CD14-positive monocyte (primary cell): ENCODE measurements at regions not wholly inside any gene's neighbourhood (a gene's known extent, or its start where the extent isn't known, plus 50 kb on each side); places are given as distances from the start of the nearest gene placed in this dataset.

Experiments used
- DNase-seq, 3 donors: peaks; one replicate each; pipeline ENCODE4 v3.0.0-alpha.2; 2011 to 2022
- H2AFZ ChIP-seq: 2 replicates; pipeline ENCODE4 v1.6.0; 2012; ENCODE audit warnings: mild to moderate bottlenecking, low read depth, low read length, inconsistent platforms; ENCODE audit not compliant: insufficient read depth, poor library complexity, severe bottlenecking
- H3K27ac ChIP-seq, 2 donors: 1 replicate in 1 of 2; 2 replicates in 1 of 2; pipeline ENCODE4 v1.5.1; 2012 to 2013; ENCODE audit warnings: low read length in 2 of 2, control low read depth in 1 of 2, inconsistent platforms in 1 of 2, low read depth in 1 of 2, mild to moderate bottlenecking in 1 of 2
- H3K27me3 ChIP-seq, 2 donors: one replicate each; pipeline versions ENCODE4 v1.6.0 to v1.6.1; 2011 to 2013; ENCODE audit warnings: low read length in 2 of 2; ENCODE audit not compliant: control insufficient read depth in 2 of 2, insufficient read depth in 2 of 2
- H3K36me3 ChIP-seq, 2 donors: replicated peaks in 1 of 2; 1 replicate in 1 of 2; 2 replicates in 1 of 2; pipeline versions ENCODE4 v1.5.1 to v1.6.1; 2012 to 2013; ENCODE audit warnings: low read length in 2 of 2, control low read depth in 1 of 2, inconsistent platforms in 1 of 2, mild to moderate bottlenecking in 1 of 2; ENCODE audit not compliant: insufficient read depth in 2 of 2, control insufficient read depth in 1 of 2
- H3K4me1 ChIP-seq, 2 donors: 1 replicate in 1 of 2; 2 replicates in 1 of 2; pipeline versions ENCODE4 v1.5.1 to v1.6.1; 2012 to 2013; ENCODE audit warnings: low read length in 2 of 2, control low read depth in 1 of 2, inconsistent platforms in 1 of 2, mild to moderate bottlenecking in 1 of 2, moderate library complexity in 1 of 2; ENCODE audit not compliant: insufficient read depth in 2 of 2, control insufficient read depth in 1 of 2
- H3K4me2 ChIP-seq: replicated peaks from 2 replicates; pipeline ENCODE3; 2012; ENCODE audit warnings: low read length, moderate library complexity, mild to moderate bottlenecking; ENCODE audit not compliant: poor library complexity, severe bottlenecking; ENCODE audit errors: extremely low read depth
- H3K4me3 ChIP-seq, 3 experiments: fragments of 200-600 bp in 1 of 3; sonication (generic) in 1 of 3; replicated peaks in 1 of 3; 1 replicate in 2 of 3; 2 replicates in 1 of 3; pipeline ENCODE4 v1.5.1; 2011 to 2013; ENCODE audit warnings: low read length in 3 of 3, mild to moderate bottlenecking in 3 of 3, control low read depth in 2 of 3, low read depth in 2 of 3, inconsistent platforms in 1 of 3, moderate library complexity in 1 of 3
- H3K79me2 ChIP-seq: 2 replicates; pipeline ENCODE4 v1.6.0; 2012; ENCODE audit warnings: mild to moderate bottlenecking, control low read depth, inconsistent platforms, low read length, moderate library complexity; ENCODE audit not compliant: insufficient read depth
- H3K9ac ChIP-seq: 2 replicates; pipeline ENCODE4 v1.6.0; 2017; ENCODE audit warnings: low read length, mild to moderate bottlenecking; ENCODE audit not compliant: insufficient read depth, poor library complexity, severe bottlenecking
- H3K9me3 ChIP-seq, 2 donors: replicated peaks in 1 of 2; 1 replicate in 1 of 2; 2 replicates in 1 of 2; pipeline versions ENCODE4 v1.5.1 to v1.6.1; 2012 to 2013; ENCODE audit warnings: low read length in 2 of 2, control low read depth in 1 of 2; ENCODE audit not compliant: control insufficient read depth in 1 of 2, insufficient read depth in 1 of 2
- H4K20me1 ChIP-seq: 2 replicates; pipeline ENCODE4 v1.6.0; 2012; ENCODE audit warnings: mild to moderate bottlenecking, low read length, control low read depth, moderate library complexity; ENCODE audit not compliant: insufficient read depth
- H3K27ac Mint-ChIP-seq, 7 donors: one replicate each; pipeline ENCODE4 v1.8.0; 2020; ENCODE audit warnings: mild to moderate bottlenecking in 7 of 7, mixed read lengths in 7 of 7, moderate library complexity in 6 of 7, inconsistent platforms in 2 of 7
- H3K27me3 Mint-ChIP-seq, 3 donors: one replicate each; pipeline ENCODE4 v1.8.0; 2021 to 2022; ENCODE audit warnings: low read depth in 3 of 3, mild to moderate bottlenecking in 3 of 3, mixed read lengths in 3 of 3, moderate library complexity in 3 of 3, inconsistent platforms in 1 of 3
- H3K36me3 Mint-ChIP-seq, 2 donors: one replicate each; pipeline ENCODE4 v1.8.0; 2020; ENCODE audit warnings: mixed read lengths in 2 of 2, inconsistent platforms in 1 of 2, mild to moderate bottlenecking in 1 of 2
- H3K4me1 Mint-ChIP-seq: one replicate; pipeline ENCODE4 v1.8.0; 2020; ENCODE audit warnings: mild to moderate bottlenecking, mixed read lengths
- H3K4me3 Mint-ChIP-seq, 2 donors: one replicate each; pipeline ENCODE4 v1.8.0; 2020; ENCODE audit warnings: mild to moderate bottlenecking in 2 of 2, mixed read lengths in 2 of 2, moderate library complexity in 1 of 2
- H3K9me3 Mint-ChIP-seq, 7 donors: one replicate each; pipeline ENCODE4 v1.8.0; 2020 to 2022; ENCODE audit warnings: mixed read lengths in 7 of 7, mild to moderate bottlenecking in 6 of 7, moderate library complexity in 6 of 7, inconsistent platforms in 2 of 7
- WGBS: methylation state at CpG from one replicate; pipeline ENCODE4 v1.1.5; 2013; ENCODE audit warnings: missing lambda C conversion rate; ENCODE audit not compliant: insufficient coverage; 5-methylcytosine and 5-hydroxymethylcytosine counted together
- intact Hi-C, 2 donors: fragments of 100-400 bp; cut with micrococcal nuclease; formaldehyde crosslinking; loops; one replicate each; pipeline versions ENCODE4 v1.15.0 to v1.15.1; 2023
- TF ChIP-seq, protein P1 (sequence below): fragments of 200-600 bp; IDR thresholded peaks from one replicate; pipeline ENCODE4 v1.8.0; 2022; ENCODE audit warnings: antibody characterized with exemption, mild to moderate bottlenecking

GRCh38 chr6:95681736-95682135, 104.4 kb downstream of the MANEA start:
- DNase-seq, result no peak
- H2AFZ ChIP-seq, result no peak overlapping the region
- no peaks in the 10 kb centered on the region for H3K4me1 ChIP-seq
- Mint-ChIP-seq H3K9me3 (peaks cover 0 to 3% (median 0%) of the 10 kb centered on the region in 7 donors), H3K27ac (no peak overlapping the region), H3K4me3 (no peak overlapping the region), H3K27me3 (no peaks in the 10 kb centered on the region), H3K36me3 (no peaks in the 10 kb centered on the region), H3K4me1 (no peaks in the 10 kb centered on the region)
- no peaks in the 10 kb centered on the region for H3K9me3 ChIP-seq
- H3K79me2 ChIP-seq, result no peaks in the 10 kb centered on the region
- no peaks in the 10 kb centered on the region for H4K20me1 ChIP-seq
- H3K27me3 ChIP-seq, result no peaks in the 10 kb centered on the region
- H3K9ac ChIP-seq, result no peak overlapping the region
- no peak overlapping the region for H3K4me2 ChIP-seq
- H3K27ac ChIP-seq, result no peak overlapping the region
- no peaks in the 10 kb centered on the region for H3K36me3 ChIP-seq
- no CpG with 5 or more reads among the region's 2 CpGs for WGBS
- intact Hi-C loops, result no loop called here
- TF ChIP-seq, protein P1, sequence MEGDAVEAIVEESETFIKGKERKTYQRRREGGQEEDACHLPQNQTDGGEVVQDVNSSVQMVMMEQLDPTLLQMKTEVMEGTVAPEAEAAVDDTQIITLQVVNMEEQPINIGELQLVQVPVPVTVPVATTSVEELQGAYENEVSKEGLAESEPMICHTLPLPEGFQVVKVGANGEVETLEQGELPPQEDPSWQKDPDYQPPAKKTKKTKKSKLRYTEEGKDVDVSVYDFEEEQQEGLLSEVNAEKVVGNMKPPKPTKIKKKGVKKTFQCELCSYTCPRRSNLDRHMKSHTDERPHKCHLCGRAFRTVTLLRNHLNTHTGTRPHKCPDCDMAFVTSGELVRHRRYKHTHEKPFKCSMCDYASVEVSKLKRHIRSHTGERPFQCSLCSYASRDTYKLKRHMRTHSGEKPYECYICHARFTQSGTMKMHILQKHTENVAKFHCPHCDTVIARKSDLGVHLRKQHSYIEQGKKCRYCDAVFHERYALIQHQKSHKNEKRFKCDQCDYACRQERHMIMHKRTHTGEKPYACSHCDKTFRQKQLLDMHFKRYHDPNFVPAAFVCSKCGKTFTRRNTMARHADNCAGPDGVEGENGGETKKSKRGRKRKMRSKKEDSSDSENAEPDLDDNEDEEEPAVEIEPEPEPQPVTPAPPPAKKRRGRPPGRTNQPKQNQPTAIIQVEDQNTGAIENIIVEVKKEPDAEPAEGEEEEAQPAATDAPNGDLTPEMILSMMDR, result no peak
- H3K4me3 ChIP-seq, result no peak overlapping the region

- H3K36me3 Mint-ChIP-seq, result no peaks in the 10 kb centered on the region
- no peaks in the 10 kb centered on the region for H3K9me3 ChIP-seq
- intact Hi-C loops, result no loop called here
- H3K9me3 Mint-ChIP-seq, result peaks cover 0 to 3% (median 0%) of the 10 kb centered on the region in 7 donors
- H3K4me2 ChIP-seq, result no peak overlapping the region
- no peak overlapping the region for H3K4me3 Mint-ChIP-seq
- no CpG with 5 or more reads among the region's 1 CpG for WGBS
- H3K27me3 Mint-ChIP-seq, result no peaks in the 10 kb centered on the region
- TF ChIP-seq, protein P1, result no peak
- H3K36me3 ChIP-seq, result no peaks in the 10 kb centered on the region
- no peak overlapping the region for H3K4me3 ChIP-seq
- no peak for DNase-seq
- H3K4me1 Mint-ChIP-seq, result no peaks in the 10 kb centered on the region
- no peak overlapping the region for H3K27ac ChIP-seq
- no peaks in the 10 kb centered on the region for H3K4me1 ChIP-seq
- H3K9ac ChIP-seq, result no peak overlapping the region
- no peaks in the 10 kb centered on the region for H4K20me1 ChIP-seq
- H2AFZ ChIP-seq, result no peak overlapping the region
- H3K27me3 ChIP-seq, result no peaks in the 10 kb centered on the region
- H3K79me2 ChIP-seq, result no peaks in the 10 kb centered on the region
- no peak overlapping the region for H3K27ac Mint-ChIP-seq
Measured at GRCh38 chr6:95682476-95682875, 105.1 kb downstream of the MANEA start.
